ENCODE measurements at regions not wholly inside any gene's neighbourhood (a gene's known extent, or its start where the extent isn't known, plus 50 kb on each side); places are given as distances from the start of the nearest gene placed in this dataset.
"Not testable (repeated sequence)": the region's sequence is repeated elsewhere in the genome, so short reads cannot be mapped to it uniquely, and the experiment has no call there.

DNA sequence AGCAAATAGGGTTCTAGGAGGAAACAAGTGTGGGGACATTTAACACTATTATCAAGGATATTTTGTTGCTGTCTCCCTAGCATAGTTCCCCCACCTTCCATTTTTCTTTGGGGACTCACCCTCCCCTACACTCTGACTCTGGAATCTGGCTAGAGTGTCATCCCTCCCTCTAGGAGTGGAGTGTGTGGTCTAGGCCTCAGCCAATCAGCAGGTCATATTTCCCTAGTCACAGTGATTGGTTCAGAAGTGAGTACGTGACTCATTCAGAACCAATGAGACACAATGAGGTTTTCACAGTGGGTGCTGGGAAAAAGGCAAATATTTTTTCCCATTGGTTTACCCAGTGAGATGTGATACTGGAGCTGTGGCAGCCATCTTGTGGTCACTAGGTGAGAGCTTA is 234.4 kb downstream of the SHQ1 start:
- Histone ChIP-seq H3K36me3 (ENCODE audit: control insufficient read depth, insufficient read depth, low read length) (no peaks in the 10 kb centered on the region), H3K4me3 (ENCODE audit: low read depth in 2 of 2, low read length in 2 of 2) (no peak overlapping the region), H3K9me3 (ENCODE audit: control insufficient read depth, insufficient read depth, low read depth, low read length) (no peaks in the 10 kb centered on the region), H3K27ac (ENCODE audit: low read length) (no peak overlapping the region), H3K4me1 (ENCODE audit: control insufficient read depth, insufficient read depth, low read length) (no peaks in the 10 kb centered on the region), H3K27me3 (ENCODE audit: control insufficient read depth, insufficient read depth, low read length) (no peaks in the 10 kb centered on the region)
- in situ Hi-C loops (cut with HindIII; ENCODE audit: low pct_unique_long_range_greater_than_20kb, low sequenced_read_pairs) (no loop called here), intact Hi-C loops (cut with micrococcal nuclease; ENCODE audit: unreplicated experiment) (no loop called here)
- DNase-seq (ENCODE audit: low read depth, low spot score), result no peak
- BruUV-seq (replicated peaks), result no TSS peak
- ChIA-PET POLR2A (interaction anchor here (0.6 kb wide), 1 partner anchor 10 kb away, joined by 3 read pairs; no protein-coding TSS in a partner anchor), CTCF (no interaction called here)
- TF ChIP-seq POLR2AphosphoS5 (IDR thresholded peaks at IDR 0.05; ENCODE audit: low read depth, low read length), result no peak
- no peak for TF ChIP-seq TCF7L2 (IDR thresholded peaks at IDR 0.05; ENCODE audit: low read depth, low read length)
- no peak for TF ChIP-seq SIN3A (IDR thresholded peaks at IDR 0.05; ENCODE audit: borderline replicate concordance, insufficient read depth, low read depth, low read length)
- TF ChIP-seq REST (IDR thresholded peaks at IDR 0.05; ENCODE audit: insufficient read depth in 1 of 2, low read depth in 2 of 2, low read length in 1 of 2), result no peak
- ATAC-seq, result no peak

- H3K9me3 ChIP-seq (ENCODE audit: control insufficient read depth, insufficient read depth, low read depth, low read length); intact Hi-C loops (cut with micrococcal nuclease; ENCODE audit: unreplicated experiment); BruUV-seq (replicated peaks); ATAC-seq; H3K27ac ChIP-seq (ENCODE audit: low read length); DNase-seq (ENCODE audit: low read depth, low spot score); CTCF ChIA-PET; H3K4me1 ChIP-seq (ENCODE audit: control insufficient read depth, insufficient read depth, low read length); H3K36me3 ChIP-seq (ENCODE audit: control insufficient read depth, insufficient read depth, low read length); in situ Hi-C loops (cut with HindIII; ENCODE audit: low pct_unique_long_range_greater_than_20kb, low sequenced_read_pairs); POLR2A ChIA-PET; H3K27me3 ChIP-seq (ENCODE audit: control insufficient read depth, insufficient read depth, low read length); H3K4me3 ChIP-seq (ENCODE audit: low read depth in 2 of 2, low read length in 2 of 2): not testable (repeated sequence)
Measured at GRCh38 chr3:72609114-72609513, 239.1 kb downstream of the SHQ1 start.

- TF ChIP-seq TCF7L2 (IDR thresholded peaks at IDR 0.05; ENCODE audit: low read depth, low read length) (no peak), REST (IDR thresholded peaks at IDR 0.05; ENCODE audit: insufficient read depth in 1 of 2, low read depth in 2 of 2, low read length in 1 of 2) (no peak), POLR2AphosphoS5 (IDR thresholded peaks at IDR 0.05; ENCODE audit: low read depth, low read length) (no peak), CTCF (IDR thresholded peaks at IDR 0.05) (no peak), SIN3A (IDR thresholded peaks at IDR 0.05; ENCODE audit: borderline replicate concordance, insufficient read depth, low read depth, low read length) (no peak)
- Histone ChIP-seq H3K9me3 (ENCODE audit: control insufficient read depth, insufficient read depth, low read depth, low read length) (no peaks in the 10 kb centered on the region), H3K36me3 (ENCODE audit: control insufficient read depth, insufficient read depth, low read length) (no peaks in the 10 kb centered on the region), H3K27me3 (ENCODE audit: control insufficient read depth, insufficient read depth, low read length) (no peaks in the 10 kb centered on the region), H3K4me3 (ENCODE audit: low read depth in 2 of 2, low read length in 2 of 2) (no peak overlapping the region), H3K4me1 (ENCODE audit: control insufficient read depth, insufficient read depth, low read length) (no peaks in the 10 kb centered on the region), H3K27ac (ENCODE audit: low read length) (no peak overlapping the region)
- ChIA-PET CTCF (no interaction called here), POLR2A (no interaction called here)
- DNase-seq (ENCODE audit: low read depth, low spot score) (no peak), ATAC-seq (no peak)
- in situ Hi-C loops (cut with HindIII; ENCODE audit: low pct_unique_long_range_greater_than_20kb, low sequenced_read_pairs), result no loop called here
- no TSS peak for BruUV-seq (replicated peaks)
- intact Hi-C loops (cut with micrococcal nuclease; ENCODE audit: unreplicated experiment), result no loop called here
Measured at GRCh38 chr3:72606005-72606800, 242.0 kb downstream of the SHQ1 start.
